NCI-H1930 (cell line): ENCODE measurements at regions not wholly inside any gene's neighbourhood (a gene's known extent, or its start where the extent isn't known, plus 50 kb on each side); places are given as distances from the start of the nearest gene placed in this dataset.

Source experiments
- DNase-seq, 2 experiments: peaks; one replicate each; lab custom pipeline; 2025; lab: John Stamatoyannopoulos, UW

DNA sequence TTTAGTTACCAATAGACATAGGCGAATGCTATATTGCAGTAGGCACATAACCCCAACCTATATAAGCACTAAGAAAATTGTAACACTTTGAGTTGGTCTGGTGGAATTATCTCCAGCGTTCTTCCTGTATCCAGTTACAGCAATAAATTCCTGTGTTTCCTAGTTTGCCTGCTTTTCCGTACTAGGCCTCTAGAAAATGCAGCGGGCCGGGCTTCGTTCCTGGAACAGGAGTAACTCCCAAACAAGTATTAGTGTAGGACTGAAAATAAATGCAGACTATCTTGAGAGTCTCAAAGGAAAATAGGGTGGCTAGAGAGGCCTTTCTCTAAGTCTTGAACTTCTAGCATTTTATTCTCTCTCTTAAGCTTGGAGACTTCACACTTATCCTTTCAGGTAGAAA lies 159.8 kb downstream of the OR13H1 start:
- DNase-seq: no peak

DNA sequence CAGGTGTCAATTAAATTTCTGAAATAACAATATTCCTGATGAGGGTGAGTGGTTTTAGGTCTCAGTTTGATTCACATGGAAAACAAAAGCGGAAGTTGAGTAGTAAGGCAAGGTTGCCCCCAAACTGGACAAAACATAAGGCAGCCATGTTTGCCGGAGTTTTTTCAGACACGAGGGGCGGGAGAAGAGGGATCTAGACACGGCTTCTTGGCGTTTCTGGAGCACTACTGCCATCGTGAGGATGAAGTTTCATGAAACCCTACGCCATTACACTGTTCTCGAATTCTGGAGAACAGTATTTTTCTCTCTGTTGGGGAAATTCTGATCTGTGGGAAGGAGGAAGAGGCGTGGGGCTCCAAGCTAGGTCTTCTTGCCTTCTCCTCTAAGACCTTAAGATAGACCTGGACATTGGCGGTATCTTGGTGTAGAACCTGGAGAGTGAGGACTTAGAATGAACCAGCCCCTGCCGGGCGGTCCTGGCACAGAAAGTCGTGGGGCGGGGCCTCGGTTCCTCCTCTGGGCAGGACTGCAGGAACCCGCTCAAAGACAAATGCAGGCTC lies 160.3 kb downstream of the OR13H1 start:
- peak; percentile 78 to 83 for DNase-seq

DNA sequence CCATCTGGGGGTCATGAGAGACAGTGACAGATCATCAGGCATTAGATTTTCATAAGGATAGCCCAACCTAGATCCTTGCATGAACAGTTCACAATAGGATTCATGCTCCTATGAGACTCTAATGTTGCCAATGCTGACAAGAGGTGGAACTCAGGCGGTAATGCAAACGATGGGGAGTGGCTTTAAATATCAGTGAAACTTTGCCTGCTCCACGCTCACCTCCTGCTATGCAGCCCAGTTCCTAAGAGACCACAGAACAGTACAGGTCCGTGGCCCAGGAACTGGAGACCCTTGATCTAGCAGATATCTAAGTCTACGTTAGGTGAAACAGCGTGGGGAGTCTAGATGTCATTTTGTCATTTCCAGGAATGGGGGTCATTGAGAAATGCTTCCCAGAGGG lies 165.7 kb downstream of the OR13H1 start:
- no peak for DNase-seq

DNA sequence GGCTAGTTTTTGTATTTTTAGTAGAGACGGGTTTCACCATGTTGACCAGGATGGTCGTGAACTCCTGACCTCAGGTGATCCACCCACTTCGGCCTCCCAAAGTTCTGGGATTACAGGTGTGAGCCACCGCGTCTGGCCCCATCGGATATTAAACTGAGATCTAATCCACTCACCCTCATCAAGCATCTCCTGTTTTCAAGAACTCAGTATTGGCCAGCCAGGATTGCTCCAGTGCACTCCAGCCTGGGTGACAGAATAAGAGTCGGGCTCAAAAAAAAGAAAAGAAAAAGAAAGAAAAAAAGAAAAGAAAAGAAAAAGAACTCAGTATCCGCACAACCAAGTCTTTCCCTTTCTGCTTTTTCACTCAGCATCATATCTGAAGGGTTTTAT lies 167.6 kb downstream of the OR13H1 start:
- DNase-seq: no peak

DNA sequence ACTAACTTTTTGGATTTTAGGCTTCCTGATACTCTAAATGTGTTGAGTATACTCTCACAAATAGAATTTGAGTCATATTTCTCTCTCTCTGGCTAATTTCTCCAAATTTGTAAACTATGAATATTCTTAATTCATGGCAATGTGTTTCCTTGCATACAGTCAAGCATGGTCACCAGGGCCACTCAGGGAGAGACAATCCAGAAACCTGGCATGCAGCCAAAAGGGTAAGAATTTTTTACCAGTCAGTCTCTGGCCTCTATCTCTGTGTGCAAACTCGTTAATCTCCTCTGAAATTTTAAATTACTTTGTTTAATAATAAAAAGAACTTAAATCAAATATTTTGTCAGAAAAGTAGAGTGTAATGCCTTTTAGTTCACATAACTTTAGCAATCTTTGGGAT lies 179.8 kb downstream of the OR13H1 start:
- DNase-seq: no peak

DNA sequence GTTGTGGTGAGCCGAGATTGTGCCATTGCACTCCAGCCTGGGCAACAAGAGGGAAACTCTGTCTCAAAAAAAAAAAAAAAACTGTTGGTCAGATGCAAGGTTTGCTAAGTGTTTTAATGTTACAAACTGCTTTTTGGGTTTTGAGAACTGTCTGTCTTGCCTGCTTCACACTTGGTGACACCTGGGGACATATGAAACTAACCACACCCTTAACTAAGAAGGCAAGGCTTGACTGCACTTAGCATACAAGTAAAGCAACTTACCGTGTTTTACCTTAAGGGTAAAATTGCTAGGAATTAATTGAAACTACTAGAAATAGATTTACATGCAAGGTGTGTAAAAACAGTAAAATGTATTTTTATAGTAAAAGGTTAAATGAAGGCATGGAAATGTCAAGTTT lies 180.4 kb downstream of the OR13H1 start:
- no peak for DNase-seq

DNA sequence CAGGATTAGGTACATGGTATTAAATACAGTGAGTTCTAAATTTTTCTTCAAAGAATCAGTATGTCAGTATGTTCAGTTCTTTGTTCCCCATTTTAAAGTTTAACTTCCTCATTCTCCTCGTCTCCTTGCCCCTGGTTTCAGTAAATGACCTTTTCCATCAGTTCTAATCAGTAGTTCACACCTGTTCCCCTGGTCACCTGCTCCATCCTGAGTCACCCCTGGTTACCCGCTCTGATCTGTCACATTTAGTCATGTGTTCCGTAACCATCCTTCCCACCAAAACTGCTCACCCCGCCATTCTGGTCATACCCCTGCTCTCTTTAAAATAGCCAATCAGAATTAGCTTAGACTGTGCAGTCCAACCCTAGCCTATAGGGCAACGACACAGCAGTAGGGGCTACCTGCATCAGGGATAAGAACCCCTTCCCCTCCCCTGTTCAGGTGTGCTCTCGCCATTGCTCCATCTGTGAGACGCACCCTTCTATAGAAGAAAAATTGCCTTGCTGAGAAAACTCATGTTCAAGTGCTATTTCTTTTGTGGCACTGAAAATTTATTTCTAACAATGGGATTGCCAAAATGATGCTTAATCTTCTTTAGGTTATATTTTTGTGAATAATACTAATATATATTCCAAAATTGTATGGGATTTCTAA lies 181.3 kb downstream of the OR13H1 start:
- no peak for DNase-seq

DNA sequence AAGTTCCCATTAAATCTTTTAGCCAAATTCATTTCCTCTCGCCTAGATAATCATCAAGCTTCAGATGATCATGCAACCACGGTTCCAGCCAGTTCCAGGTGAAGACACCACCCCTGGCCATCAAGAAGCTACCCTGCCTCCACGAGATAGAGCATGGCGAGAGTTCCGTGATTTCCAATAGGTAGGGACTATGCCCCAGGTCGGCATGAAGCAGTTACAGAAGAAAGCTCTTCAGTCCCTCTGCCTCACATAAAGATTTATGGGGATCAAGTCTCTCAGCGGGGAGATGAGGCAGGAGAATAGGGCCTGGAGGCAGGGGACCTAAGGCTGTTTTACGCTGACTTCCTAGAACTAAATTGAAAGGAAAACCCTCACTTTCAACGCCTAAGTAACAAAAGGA lies 183.9 kb downstream of the OR13H1 start:
- DNase-seq: no peak

DNA sequence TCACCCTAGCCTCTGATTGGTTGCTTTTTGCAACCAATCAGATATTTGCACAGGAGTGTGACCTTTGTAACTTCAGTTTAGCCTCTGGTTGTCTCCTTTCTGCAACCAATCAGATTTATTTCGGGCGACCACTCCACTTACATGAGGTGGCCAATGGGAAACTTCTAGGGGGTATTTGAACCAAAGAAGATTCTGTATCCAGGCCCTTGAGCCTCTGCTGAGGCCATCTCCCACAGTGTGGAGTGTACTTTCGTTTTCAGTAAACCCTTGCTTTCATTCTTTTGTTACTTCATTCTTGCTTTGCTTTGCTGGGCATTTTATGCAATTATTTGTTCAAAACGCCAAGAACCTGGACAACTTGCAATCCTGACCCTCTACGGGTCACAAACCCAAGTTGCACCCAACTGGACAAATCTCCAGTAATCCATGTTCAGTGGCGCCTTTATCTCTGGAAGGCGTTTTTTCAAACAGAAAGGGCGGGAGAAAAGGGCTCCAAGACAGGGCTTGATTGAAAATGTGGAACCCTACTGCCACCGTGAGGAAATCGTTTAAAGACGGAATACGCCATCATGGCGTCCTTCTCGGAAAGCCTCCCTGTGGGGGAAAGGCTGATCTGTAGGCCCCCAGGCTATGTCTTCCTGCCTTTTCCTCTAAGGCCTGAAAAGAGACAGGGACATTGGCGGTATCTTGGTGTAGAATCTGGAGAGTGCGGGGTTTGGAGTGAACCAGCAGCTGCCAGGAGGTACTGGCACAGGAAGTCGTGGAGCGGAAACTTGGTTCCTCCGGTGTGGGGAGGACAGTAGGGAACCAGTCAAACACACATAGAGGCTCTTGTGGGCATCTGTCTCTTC lies 184.6 kb downstream of the OR13H1 start:
- DNase-seq: peak; percentile 52 to 69

DNA sequence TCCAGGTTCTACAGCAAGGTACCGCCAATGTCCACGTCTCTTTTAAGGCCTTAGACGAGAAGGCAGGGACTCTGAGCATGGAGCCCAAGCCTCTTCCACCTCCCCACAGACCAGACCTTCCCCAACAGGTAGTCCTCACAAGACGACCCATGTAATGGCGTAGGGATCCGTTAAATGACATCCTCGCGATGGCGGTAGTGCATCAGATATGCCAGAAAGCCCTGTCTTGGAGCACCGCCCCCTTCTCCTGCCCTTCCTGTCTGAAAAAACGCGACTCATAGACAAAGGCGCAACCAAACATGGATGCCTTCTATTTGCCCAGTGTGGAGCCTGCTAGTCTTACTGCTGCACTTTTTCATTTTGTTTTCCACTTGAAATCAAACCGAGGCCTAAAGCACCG lies 185.4 kb downstream of the OR13H1 start:
- peak; percentile 66 to 76 for DNase-seq

DNA sequence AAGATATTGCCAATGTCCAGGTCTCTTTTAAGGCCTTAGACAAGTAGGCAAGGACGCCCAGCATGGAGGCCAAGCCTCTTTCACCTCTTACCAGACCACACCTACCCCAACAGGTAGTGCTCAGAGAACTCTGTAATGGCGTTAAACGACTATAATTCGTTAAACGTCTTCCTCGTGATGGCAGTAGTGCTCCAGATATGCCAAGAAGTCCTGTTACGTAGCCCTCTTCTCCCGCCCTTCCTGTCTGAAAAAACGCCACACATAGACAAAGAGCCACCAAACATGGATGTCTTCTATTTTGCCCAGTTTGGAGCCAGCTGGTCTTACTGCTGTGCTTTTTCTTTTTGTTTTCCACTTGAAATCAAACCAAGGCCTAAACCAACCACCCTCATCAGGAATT lies 190.7 kb downstream of the OR13H1 start:
- DNase-seq: no peak

DNA sequence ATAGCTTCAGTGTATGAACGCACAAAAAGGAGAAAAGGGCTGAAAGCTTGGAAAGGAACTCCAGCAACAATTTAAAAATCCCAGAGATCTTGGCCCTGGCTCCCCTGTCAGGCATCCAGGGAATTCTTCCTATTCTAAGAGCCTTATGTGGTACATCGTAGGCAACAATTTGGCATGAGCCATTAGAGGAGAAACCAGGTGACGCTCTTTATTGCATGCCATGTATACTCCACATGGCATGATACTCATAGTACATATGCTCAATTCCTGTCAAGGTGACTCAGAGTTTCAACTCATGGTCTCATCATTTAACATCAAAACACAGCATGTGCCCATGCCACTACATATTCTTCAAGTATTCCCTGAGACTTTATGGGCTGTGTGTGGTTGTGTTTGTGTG lies 191.3 kb downstream of the OR13H1 start:
- DNase-seq: no peak

DNA sequence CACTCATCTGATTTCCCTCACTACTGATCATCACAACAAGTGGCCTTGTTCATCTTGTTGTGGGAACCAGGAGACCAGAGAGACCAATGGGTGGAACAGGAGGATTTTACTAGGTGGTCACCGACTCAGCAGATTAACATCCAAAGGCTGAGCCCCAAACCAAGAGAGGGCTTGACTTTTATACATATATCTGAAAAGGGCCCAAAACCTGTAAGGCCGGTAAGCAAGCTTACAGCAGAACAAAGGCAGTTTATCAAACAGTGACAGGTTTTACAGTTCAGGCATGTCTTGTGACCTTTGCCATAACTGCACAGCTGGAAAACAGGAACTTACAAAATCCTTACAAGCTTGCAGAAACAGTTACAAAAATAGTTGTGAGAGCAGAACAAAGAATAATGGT lies 195.9 kb downstream of the OR13H1 start:
- no peak for DNase-seq

DNA sequence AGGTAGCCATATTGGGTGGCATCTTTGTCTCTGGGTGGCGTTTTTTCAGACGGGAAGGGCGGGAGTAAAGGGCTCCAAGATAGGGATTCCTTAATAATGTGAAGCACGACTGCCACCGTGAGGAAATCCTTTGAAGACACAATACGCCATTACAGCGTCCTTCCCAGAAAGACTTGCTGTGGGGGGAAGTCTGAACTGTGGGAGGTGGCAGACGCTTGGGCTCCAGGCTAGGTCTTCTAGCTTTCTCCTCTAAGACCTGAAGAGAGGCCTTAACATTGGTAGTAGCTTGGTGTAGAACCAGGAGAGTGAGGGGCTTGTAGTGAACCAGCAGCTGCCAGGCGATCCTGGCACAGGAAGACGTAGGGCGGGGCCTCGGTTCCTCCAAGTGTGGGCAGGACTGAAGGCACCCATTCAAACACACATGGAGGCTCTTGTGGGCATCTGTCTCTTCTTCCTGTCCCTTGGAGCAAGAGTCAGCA lies 197.3 kb downstream of the OR13H1 start:
- DNase-seq: no peak

DNA sequence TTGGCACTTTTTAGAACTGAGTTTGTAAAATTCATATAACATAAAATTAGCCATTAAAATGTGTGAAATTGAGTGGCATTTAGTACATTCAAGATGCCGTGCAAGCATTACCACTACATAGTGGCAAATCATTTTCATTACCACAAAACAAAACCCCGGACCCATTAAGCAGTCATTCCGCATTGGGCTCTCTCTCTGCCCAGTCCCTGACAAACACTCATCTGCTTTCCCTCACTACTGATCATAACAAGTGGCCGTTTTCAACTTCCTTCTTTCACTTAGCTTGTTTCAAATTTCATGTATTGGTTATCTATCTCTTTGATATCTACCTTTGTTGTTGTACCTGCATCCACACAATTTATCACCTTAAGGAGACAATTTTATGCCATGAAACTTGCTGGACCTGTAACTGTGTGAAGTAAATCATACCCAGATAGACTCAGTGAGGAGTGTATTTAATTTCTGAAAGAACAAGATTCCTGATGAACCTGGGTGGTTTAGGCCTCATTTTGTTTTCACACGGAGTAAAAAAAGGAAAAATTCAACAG lies 202.1 kb downstream of the OR13H1 start:
- peak in 1 of 2 experiments; percentile 29 for DNase-seq

DNA sequence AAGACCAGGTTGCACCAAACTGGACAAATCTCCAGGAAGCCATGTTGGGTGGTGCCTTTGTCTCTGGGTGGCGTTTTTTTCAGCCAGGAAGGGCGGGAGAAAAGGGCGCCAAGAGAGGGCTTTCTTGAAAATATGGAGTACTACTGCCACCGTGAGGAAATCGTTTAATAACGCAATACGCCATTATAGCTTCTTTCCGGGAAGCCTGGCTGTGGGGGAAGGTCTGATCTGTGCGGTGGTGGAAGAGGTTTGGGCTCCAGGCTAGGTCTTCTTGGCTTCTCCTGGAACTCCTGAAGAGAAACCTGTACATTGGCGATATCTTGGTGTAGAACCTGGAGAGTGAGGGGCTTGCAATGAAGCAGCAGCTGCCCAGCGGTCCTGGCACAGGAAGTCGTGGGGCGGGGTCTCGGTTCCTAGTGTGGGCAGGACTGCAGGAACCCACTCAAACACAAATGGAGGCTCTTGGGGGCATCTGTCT lies 202.7 kb downstream of the OR13H1 start:
- DNase-seq: peak; percentile 52 to 70

DNA sequence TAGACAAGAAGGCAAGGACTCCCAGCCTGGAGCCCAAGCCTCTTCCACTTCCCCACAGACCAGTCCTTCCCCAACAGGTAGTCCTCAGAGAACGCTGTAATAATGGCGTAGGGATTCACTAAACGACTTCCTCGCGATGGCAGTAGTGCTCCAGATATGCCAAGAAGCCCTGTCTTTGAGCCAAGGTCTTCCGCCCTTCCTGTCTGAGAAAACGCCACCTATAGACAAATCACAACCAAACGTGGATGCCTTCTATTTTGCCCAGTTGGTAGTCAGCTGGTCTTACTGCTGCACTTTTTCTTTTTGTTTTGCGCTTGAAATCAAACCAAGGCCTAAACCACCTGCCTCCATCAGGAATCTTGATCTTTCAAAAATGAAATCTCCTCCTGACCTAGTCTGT lies 203.3 kb downstream of the OR13H1 start:
- peak; percentile 72 to 87 for DNase-seq

DNA sequence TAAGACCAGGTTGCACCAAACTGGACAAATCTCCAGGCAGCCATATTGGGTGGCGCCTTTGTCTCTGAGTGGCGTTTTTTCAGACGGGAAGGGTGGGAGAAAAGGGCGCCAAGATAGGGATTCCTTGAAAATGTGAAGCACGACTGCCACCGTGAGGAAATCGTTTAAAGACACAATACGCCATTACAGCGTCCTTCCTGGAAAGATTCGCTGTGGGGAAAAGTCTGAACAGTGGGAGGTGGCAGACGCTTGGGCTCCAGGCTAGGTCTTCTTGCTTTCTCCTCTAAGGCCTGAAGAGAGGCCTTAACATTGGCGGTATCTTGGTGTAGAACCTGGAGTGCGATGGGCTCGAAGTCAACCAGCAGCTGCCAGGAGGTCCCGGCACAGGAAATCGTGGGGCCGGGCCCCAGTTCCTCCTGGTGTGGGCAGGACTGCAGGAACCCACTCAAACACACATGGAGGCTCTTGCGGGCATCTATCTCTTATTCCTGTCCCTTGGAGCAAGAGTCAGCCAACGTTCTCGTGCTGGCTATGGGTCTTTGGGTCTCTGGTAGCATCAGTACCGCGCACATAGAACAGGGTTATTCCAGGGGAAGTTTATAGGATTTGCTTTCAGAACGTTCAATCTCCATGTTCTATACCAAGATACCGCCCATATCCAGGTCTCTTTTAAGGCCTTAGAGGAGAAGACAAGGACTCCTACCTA lies 208.8 kb downstream of the OR13H1 start:
- peak; percentile 77 to 79 for DNase-seq

DNA sequence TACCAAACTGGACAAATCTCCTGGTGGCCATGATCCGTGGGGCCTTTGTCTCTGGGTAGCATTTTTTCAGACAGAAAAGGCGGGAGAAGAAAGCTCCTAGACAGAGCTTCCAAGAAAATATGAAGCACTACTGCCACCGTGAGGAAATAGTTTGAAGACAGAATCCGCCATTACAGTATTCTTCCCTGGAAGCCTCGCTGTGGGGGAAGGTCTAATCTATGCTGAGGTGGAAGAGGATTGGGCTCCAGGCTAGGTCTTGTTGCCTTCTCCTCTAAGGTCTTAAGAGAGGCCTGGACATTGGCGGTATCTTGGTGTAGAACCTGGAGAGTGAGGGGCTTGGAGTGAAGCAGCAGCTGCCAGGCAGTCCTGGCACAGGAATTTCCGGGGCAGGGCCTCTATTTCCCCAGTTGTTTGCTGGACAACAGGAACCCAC lies 218.9 kb downstream of the OR13H1 start:
- DNase-seq: no peak

DNA sequence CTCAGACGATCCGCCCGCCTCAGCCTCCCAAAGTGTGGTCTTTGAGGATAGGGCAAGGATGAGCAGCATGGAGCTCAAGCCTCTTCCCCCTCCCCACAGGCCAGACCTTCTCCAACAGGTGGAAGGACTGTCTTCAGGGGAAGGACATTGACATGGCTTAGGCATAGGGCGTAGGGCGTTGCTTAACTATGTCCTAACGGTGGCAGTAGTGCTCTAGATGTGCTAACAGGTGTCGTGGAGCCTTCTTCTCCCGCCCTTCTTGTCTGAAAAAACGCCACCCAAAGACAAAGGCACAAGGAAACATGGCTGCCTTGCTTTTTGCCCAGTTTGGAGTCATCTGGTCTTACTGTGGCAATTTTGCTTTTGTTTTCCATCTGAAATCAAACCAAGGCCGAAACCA lies 219.8 kb downstream of the OR13H1 start:
- no peak for DNase-seq

DNA sequence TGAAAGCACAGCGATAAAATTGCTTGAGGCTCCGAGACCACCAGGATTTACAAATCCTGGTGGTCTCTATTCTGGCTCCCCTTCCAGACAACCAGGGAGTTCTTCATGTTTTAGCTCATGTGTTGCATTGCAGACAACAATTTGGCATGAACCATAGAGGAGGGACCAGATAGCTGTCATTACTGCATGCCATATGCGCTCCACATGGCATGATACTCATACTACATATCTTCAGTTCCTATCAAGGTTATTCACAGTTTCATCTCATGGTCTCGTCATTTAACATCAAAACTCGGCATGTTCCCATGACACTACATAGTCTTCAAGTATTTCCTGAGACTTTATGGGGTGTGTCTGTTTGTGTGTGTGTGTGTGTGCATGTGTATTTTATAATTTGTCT lies 220.3 kb downstream of the OR13H1 start:
- DNase-seq: no peak
